ENCODE measurements at regions not wholly inside any gene's neighbourhood (a gene's known extent, or its start where the extent isn't known, plus 50 kb on each side); places are given as distances from the start of the nearest gene placed in this dataset.
"Not testable (repeated sequence)": the region's sequence is repeated elsewhere in the genome, so short reads cannot be mapped to it uniquely, and the experiment has no call there.

DNA sequence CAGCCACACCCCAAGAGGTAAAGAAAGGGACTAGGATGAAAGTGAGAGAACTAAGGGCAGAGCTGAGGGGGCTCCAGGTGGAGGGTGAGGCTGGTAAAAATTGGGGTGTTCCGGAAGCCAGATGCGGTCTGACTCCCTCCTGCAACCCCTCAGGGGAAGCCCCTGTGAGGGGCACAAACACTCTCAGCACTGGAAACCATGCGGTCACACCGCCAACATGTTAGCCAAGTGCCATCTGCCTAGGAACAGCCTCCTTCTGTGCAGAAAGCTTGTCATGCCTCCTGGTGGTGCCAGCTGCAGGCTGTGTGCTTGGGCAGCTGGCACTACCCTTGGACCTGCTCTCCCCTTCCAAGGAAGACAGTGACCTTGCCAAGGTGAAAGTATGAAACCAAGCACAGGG, 83.5 kb upstream of the RPL38 start:
- no peak for DNase-seq (ENCODE audit: extremely low read depth, low read depth)

DNA sequence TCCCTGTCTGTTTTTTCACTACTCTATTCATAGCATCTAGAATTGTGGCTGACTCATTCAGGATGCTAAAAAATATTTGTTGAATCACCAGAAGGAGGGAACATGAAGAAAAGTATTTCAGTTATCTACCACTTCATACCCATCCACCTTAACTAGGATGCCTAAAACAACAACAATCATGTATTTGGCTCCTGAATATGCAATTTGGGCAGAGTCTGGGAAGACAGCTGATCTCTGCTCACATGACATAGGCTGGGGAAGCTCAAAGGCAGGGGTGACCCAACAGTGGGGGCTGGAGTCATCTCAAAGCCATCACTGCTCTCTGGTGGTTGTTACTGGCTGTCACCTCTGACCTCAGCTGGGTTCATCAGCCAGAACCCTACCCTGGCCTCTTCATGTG, 80.1 kb upstream of the RPL38 start:
- DNase-seq (ENCODE audit: extremely low read depth, low read depth) = no peak

DNA sequence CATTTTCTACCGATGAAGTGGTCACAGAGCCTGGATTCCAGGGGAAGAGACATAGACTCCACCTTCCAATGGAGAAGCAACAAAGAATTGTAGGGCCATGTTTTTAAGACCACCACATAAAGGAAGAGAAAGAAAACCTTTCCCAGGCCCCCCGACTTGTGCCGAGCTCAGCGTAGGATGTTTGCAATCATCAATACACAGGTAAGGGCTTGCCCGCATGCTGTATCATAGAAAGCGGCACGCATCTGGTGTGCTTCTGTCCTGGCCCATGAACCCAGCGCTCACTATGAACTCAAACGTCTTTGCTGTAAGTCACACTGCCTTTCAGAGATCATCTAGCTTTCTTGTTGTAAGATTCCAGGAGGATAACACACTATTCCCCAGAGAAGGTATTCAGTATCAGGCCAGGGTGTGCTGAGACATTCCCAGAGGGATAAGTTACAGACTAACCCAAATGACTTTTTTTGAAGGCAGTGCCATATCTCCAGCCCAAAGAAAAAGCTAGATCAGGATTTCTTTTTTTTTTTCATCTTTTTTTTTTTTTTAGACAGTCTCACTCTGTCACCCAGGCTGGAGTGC, 79.5 kb upstream of the RPL38 start:
- no peak for DNase-seq (ENCODE audit: extremely low read depth, low read depth)

DNA sequence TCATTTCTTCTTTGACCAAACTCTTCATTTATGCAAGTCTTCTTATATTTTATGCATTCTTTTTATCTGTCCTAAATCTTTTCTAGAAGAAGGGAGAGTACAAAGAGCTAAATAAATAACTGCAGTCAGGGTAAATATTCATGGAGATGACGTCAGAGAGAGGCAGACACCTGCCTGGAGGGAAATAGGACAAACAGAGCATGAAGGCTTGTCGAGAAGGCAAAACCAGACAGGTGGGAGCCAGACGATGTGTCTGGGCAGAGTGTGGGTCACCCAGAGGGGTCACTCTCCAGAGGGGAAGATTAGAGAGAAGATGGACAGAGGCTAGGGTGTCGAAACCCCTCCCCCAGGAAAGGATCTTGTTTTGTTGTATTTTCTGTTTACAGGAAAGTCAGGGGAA, 78.3 kb upstream of the RPL38 start:
- no peak for DNase-seq (ENCODE audit: extremely low read depth, low read depth)

DNA sequence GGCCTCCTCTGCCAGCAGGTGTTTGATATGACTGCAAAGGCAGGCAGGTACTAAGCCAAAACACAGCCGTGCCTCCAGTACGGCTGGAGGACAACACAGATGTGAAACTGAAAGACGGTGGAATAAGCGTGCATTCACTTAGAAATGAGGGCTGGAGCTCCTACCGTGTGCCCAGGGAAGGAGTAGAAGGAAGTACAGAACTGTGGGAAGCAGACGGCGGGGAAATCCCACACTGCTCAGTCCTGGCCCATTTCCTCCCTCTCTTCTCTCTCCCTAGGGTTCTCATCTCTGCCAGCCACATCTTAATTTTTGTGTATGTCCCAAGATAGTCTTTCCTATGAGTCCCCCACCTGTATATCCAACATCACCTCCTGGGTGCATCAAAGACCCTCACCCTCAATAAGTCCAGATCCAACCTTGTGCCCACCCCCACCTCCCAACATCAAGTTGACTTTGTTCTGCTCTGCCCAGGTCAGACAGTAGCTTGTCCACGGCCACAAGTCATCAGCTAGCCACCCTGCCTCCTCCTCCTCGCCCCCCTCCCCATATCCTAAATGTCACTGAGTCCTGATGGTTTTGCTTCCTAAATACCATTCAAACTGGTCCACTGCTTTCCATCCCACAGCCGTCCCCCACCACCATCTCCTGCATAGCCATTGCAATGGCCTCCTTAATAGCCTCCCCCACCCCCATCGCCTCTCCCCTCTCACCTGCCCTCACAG, 77.1 kb upstream of the RPL38 start:
- no peak for DNase-seq (ENCODE audit: extremely low read depth, low read depth)

DNA sequence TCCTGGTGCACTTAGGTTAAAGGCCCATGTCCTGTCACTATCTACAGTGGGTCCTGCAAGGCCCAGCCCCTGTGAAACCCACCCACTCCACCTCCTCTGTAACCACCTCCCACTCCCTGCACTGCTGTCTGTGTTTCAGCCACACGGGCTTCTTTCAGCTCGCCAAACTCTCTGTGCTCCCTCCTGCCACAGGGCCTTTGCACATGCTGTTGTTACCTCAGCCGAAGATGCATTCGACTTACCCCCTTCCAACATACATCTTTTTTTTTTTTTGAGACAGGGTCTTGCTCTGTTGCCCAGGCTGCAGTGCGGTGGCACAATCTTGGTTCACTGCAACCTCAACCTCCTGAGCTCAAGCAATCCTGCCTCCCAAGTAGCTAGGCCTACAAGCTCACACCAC, 76.5 kb upstream of the RPL38 start:
- DNase-seq (ENCODE audit: extremely low read depth, low read depth) = no peak

DNA sequence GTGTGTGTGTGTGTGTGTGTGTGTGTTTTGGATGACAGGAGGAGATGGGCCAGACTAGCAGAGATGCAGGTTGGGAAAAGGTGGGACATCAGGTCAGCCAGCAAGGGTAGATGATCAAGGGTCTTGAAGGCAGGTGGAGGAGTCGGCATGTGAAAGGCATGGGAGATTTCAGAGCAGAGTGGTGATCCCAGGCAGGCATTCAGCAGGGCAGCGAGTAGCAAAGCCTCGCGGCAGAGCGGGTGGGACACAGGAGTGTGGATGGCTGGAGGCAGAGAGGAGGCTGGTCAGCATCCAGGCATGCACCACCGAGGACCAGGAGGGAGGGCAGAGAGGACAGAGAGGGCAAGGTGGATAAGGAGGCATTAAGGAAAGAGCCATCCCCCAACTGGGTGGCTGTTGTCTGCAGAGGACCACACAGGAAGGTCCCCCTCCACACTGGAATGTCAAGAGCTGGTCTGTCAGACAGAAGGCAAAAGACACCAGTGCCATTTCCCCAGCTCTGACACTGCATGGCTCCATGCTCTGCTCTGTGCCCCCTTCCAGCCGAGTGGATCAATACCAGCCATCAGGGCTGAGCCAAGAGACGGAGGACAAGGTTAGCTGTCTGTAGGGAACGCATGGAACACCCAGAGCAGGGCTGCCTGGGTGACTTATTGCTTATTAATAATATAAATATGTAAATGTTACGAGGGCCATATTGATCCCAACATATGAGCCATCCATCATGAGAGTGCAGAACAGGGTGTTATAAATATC, 74.8 kb upstream of the RPL38 start:
- DNase-seq (ENCODE audit: extremely low read depth, low read depth) = no peak

DNA sequence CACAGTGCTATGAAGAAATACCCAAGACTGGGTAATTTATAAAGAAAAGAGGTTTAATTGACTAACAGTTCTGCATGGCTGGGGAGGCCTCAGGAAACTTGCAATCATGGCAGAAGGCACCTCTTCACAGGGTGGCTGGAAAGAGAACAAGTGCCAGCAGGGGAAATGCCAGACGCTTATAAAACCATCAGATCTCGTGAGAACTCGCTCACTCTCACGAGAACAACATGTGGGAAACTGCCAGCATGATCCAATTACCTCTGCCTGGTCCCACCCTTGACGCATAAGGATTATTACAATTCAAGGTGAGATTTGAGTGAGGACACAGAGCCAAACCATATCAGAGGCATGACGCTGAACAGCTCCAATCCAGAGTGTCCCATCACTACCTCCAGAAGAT, 73.7 kb upstream of the RPL38 start:
- not testable (repeated sequence) for DNase-seq (ENCODE audit: extremely low read depth, low read depth)

DNA sequence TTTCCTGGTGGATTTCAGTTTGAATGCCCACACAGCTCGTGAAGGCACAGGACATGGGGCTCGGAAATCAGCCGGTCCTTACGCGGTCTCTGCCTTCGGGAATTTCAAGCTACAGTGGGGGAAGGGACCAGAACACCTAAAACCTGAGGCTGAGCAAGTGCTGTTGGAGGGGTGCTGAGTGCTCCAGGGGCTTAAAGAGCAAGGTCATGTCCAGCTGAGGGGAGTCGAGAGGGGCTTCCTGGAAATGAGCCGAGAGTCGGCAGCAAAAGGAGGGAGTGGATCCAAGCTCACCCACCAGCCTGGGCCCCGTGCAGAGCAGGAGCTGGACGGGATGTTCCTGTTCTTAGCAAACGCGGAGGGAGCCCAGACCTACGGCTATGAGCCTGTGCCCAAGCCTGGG, 73.2 kb upstream of the RPL38 start:
- no peak for DNase-seq (ENCODE audit: extremely low read depth, low read depth)

DNA sequence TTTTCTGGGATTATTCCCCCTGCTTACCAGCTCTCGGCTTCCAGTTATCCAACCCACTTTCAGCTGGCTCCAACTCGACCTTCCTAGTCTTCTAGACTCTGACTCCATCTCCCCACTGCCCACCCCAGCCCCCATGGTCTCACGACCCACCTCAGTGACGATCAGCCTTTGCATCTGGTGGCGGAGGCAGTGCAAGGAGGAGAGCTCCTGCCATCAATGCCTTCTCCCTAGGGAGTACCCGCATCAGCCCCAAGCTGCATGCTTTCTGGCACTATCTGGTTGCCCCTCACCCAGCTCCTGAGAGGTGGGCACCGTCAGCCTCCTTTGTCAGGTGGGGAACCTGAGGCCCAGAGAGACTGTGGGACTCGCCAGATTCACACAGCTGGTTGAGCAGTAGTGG, 72.6 kb upstream of the RPL38 start:
- no peak for DNase-seq (ENCODE audit: extremely low read depth, low read depth)

DNA sequence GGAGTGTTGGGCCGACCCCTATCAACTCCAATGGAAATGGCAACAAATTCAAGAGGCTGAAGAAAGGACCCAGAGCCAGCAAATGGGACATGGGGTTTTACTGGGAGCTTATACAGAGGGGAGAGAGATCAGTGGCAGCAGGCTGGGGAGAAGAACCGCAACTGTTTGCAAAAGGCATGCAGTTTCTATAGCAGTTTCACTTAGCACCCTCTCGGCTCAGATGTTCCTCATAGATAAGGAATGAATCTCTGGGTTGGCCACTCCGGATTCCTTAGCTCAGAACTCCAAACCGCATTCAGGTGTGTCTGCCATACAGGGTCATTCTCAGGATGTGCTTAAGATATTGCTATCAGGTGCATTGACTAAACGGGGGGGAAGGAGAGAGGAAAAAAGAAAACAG, 71.1 kb upstream of the RPL38 start:
- no peak for DNase-seq (ENCODE audit: extremely low read depth, low read depth)

DNA sequence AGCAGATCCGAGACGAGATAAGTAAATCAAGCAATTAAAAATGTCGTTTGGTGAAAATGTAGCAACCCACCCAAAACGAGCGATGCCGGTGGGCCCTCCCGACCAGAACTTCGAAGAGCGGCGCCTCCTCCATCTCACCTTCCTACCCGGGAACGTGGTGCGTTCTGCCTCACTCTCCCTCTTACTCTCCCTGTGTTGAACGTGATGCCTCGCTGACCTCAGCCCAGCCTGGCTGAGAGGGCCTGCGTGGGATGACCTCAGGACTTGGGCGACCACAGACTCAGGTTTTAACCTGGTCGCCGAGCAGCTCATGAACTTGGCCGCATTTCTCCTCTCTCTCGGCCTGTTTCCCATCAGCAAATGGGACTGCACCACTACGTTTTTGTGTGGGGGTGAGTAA, 69.7 kb upstream of the RPL38 start:
- no peak for DNase-seq (ENCODE audit: extremely low read depth, low read depth)

DNA sequence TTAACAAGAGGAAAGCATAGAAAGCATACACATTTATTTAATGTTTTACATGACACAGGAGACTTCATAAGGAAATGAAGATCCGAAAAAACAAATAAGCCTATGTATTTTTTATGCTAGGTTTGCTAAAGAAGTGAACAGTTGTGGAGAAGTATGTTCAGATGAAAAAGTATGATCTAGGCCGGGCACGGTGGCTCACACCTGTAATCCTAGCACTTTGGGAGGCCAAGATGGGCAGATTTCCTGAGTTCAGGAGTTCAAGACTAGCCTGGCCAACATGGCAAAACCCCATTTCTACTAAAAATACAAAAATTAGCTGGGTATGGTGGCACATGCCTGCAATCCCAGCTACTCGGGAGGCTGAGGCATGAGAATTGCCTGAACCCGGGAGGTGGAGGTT, 69.2 kb upstream of the RPL38 start:
- not testable (repeated sequence) for DNase-seq (ENCODE audit: extremely low read depth, low read depth)

DNA sequence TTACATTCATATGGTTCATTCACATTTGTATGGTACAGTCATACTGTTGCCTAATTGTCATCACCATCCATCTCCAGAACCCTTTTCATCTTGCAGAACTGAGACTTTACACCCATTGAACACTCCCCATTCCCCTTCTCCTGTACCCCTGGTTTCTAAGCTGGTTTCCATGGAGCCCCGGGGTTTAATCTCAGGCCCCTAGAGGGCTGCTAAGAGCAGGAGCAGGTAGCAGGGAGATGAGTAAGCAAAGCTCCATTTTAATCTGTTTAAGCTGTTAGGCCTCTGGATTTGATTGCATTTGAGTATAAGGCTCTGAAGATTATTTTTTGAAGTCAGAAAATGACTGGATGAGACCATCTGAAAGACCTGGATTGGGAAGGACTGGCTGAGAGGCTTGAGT, 68.5 kb upstream of the RPL38 start:
- DNase-seq (ENCODE audit: extremely low read depth, low read depth) = no peak

DNA sequence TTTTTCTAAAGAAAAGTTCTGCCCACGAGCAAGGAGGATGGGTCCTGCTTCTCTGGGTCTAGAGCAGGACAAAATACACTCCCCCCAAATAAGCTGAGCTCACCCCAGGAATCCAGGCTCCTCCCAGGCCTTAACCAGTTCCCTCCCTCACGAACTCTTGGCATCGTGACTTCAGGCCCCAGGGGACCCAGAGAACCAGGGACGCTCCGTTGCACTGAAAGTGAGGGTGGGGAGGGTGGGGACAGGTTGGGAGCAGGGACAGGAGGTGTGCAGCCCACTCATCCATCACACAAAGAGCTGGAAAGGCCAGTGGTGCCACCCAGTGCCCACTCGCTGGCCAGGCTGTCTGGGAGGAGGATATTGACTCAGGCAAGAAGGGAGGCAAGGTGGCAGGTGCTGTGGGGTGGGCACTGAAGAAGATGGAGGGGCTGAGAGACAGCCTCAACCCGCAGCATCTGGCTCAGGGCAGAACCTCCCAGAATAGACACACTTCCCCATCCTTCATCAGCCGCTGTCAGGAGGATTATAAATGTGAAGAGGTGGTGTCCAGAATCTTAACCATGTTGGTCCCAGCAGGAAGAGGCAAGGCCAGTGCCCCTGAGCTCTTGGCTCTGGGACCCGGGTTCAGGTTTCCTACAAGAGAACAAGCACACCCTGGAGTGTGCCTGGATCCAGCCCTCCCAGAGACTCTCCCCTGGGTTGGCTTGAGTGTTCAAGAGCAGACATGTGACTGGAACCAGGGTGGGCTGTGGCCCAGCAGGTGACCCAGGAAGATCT, 67.9 kb upstream of the RPL38 start:
- no peak for DNase-seq (ENCODE audit: extremely low read depth, low read depth)

DNA sequence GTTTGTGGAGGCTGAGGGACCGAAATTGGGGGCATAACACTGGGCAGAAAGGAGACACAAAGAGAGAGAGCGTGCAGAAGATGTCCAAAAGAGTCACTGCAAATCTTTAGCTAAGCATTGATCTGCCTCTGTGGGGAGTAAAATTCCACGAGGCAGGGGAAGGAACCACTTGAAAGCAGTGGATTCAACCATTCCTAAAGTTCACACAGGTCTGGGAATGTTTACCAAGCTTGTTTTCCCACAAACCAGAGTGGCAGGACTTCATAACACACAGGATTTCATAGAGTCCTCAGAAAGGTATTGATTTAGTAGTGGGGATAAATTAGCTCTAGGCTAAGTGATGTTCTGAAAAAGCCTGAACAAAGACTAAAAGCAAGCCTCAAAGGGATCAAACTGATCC, 66.1 kb upstream of the RPL38 start:
- no peak for DNase-seq (ENCODE audit: extremely low read depth, low read depth)

DNA sequence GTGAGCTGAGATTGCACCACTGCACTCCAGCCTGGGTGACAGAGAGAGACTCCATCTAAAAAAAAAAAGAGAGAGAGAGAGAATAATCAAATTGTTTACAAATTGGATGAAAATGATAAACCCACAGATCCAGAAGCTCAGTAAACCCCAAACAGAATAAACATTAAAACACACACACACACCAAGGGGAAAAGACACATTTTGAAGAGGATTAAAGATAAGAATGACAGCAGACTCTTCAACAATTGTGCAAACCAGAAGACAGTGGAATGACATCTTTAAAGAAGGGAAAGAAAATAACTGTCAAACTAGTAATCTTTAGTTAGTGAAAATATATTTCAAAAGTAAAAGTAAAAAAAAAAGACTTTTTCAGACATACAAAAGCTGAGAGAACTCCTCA, 64.4 kb upstream of the RPL38 start:
- no peak for DNase-seq (ENCODE audit: extremely low read depth, low read depth)

DNA sequence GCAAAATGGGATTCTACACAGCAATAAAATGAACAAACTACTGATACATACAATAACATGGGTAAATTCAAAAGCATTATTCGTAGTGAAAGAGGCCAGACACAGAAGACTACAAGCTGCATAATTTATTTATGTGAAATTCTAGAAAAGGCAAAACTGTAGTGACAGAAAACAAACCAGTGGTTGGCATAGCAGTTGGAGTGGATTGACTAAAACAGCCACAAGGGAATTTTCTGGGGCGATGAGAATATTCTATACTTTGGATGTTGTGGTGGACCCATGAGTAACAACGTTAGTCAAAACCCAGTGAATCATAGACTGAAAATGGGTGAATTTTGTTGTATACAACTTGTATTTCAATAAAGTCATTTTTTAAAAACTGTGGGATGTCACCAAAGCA, 63.2 kb upstream of the RPL38 start:
- DNase-seq (ENCODE audit: extremely low read depth, low read depth) = no peak

DNA sequence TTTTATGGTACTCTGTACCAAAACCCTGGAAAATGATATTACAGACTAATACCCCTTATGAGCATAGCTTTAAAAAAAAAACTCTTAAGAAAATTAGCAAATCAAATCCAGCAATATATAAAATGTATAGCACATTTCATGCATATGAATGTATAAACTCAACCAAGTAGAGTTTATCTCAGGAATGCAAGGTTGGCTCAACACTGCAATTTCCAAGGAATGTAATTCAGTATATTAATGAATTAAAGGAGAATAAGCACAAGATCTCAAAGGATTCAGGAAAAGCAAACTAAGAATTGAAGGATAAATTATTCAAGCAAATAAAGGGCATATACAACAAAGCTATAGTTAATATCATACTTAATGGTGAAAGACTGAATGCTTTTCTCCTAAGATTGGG, 61.9 kb upstream of the RPL38 start:
- DNase-seq (ENCODE audit: extremely low read depth, low read depth) = no peak

DNA sequence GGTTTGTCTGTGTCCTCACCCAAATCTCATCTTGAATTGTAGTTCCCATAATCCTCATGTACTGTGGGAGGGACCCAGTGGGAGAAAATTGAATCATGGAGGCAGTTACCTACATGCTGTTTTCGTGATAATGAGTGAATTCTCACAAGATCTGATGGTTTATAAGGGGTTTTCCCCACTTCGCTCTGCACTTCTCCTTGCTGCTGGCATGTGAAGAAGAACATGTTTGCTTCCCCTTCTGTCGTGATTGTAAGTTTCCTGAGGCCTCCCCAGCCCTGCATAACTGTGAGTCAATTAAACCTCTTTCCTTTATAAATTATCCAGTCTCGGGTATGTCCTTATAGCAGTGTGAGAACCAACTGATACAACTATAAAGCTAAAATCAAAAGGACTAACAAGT, 60.2 kb upstream of the RPL38 start:
- not testable (repeated sequence) for DNase-seq (ENCODE audit: extremely low read depth, low read depth)

DNA sequence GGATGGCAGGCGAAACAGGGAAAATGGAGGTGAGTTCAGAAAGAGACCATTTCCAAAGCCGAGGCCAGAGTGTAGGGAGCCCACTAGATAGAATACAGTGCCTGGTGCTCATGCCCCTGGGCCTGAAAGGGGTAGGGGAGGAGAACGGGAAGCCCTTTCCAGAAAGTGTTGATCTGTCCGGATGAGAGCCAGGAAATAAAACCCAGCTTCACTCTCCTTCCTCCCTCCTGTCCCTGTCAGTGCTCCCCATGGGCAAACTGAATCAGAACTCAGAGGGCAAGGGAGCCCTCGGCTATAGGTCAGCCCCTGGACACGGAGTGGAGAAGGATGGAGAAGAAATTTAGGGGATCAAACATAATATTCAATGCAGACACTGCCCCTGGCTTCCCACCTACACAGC, 57.7 kb upstream of the RPL38 start:
- no peak for DNase-seq (ENCODE audit: extremely low read depth, low read depth)
